ENCODE measurements at regions not wholly inside any gene's neighbourhood (a gene's known extent, or its start where the extent isn't known, plus 50 kb on each side); places are given as distances from the start of the nearest gene placed in this dataset.

DNA sequence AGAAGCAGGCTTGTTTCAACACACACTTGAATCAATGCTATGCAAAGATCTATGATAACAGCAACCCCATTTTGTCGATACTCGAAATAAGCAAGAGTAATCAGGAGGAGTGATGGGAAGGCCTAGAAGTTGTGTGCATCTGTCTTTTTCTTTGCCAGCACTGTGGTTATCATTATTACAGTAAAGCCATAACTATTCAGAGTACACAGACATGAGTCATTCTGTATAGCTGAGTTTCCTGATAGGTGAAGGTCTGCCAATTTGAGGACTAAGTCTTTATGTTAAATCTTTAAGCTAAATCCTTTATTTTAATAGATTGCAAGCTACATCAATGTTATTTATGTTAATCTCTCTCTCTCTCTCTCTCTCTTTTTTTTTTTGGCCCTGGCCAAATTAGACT lies 1344.4 kb upstream of the CELF4 start:
- TF ChIP-seq POLR2A (IDR thresholded peaks at IDR 0.05) = no peak
- TF ChIP-seq, protein P1, sequence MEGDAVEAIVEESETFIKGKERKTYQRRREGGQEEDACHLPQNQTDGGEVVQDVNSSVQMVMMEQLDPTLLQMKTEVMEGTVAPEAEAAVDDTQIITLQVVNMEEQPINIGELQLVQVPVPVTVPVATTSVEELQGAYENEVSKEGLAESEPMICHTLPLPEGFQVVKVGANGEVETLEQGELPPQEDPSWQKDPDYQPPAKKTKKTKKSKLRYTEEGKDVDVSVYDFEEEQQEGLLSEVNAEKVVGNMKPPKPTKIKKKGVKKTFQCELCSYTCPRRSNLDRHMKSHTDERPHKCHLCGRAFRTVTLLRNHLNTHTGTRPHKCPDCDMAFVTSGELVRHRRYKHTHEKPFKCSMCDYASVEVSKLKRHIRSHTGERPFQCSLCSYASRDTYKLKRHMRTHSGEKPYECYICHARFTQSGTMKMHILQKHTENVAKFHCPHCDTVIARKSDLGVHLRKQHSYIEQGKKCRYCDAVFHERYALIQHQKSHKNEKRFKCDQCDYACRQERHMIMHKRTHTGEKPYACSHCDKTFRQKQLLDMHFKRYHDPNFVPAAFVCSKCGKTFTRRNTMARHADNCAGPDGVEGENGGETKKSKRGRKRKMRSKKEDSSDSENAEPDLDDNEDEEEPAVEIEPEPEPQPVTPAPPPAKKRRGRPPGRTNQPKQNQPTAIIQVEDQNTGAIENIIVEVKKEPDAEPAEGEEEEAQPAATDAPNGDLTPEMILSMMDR (IDR thresholded peaks at IDR 0.05) = no peak
